Activated CD8-positive, alpha-beta memory T cell treated with anti-CD3 and anti-CD28 coated beads, Interleukin-2, amount 50 U/mL, for 4 hours (primary cell): ENCODE measurements at regions not wholly inside any gene's neighbourhood (a gene's known extent, or its start where the extent isn't known, plus 50 kb on each side); places are given as distances from the start of the nearest gene placed in this dataset.

Experiments used
- DNase-seq: peaks from one replicate; pipeline ENCODE4 v3.0.0-alpha.2; 2020

DNA sequence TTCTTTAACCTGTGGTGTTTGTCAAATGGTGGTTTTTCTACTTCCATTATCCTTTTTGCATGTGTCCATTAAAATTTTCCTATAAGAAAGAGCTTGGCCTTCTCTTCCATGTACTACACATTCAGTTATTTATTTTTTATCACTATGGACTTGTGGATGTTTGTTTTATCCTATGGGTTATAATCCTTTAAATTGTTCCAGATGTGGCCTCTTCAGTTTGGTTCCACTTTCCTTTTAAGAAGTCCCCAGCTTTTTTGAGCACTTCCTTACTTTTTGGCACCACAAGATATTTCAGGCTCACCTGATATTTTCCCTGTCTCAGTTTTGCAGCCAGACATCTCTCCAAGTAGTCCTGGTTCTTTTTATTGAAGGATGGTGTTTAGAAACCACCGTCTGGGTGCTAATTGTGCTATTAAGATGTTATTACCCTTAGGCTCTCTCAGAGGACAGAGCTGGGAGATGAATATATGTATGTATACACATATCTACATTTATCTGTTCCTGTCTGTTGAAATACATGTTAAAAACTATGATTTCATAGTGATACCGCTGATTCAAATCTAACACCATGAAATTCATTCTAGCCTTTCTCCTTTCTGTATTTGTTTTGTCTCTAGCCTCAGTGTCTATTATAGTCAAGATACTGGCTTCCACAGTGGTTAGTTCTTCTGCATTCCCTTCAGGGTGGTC is 408.5 kb upstream of the RGS6 start:
- DNase-seq = no peak

DNA sequence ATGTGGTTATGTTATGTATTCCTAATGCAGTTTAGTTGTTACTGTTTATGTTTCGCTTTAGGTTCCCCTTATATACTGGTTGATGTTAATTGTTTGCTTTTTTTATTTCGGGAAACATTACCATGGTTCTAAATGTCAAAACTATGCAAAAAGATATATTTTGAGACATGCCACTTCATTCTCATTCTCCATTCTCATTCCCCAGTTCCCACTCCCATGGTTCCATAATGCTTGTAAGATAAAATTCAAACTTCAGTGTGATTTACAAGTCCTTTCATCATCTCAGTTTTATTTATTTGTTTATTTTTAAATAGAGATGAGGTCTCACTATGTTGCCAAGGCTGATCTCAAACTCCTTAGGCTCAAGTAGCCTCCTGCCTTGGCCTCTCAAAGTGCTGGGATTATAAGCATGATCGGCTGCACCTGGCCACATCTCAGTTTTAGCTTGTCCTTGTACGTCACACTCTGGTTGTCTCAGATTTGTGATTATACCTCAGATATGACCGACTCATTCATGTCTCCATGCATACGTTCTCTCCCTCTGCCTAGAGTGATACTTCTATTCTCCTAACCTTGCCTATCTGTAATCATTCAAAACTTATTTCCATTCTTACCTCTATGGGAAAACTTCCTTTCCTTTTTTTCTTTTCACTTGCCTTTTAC is 407.8 kb upstream of the RGS6 start:
- no peak for DNase-seq

DNA sequence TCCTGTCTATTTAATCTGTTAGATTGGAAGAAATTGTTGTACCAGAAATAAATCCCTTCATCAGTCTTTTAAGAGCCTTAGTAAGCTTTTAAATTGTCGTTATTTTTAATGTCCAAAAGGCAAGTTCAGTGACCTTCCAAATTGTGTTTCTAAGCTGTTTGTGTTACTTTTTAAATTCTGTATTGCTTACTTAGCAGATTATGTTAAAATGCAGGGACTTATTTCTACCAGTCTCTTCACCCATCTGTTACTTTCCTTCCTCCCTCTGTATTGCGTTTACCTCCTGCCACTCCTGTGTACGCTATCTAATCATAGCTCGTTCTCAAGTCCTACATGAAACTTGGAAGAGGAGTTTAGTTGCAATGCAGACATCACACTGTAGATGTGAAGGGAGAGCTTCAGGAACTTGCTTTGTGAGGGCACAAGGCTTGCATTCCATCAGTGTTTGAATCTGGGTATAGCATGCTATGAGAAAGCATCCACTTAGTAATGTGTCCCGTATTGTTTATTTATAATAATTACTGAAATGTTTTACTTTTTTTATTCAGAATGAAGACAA is 406.5 kb upstream of the RGS6 start:
- no peak for DNase-seq

DNA sequence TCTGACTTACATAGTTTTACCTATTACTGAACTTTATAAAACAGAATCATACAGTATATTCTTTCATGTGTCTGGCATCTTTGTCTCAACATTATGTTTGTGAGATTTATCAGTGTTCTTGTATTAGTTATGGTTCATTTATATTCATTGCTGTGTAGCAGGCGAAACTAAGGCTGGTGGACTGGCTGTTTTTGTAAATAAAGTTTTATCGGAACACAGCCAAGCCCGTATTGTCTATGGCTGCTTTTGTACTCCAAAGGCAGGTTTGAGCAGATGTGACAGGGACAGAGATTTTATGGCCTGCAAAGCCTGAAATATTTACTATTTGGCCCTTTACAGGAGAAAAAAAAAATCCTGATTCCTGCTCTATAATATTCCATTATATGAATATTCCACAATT is 405.8 kb upstream of the RGS6 start:
- DNase-seq = no peak

DNA sequence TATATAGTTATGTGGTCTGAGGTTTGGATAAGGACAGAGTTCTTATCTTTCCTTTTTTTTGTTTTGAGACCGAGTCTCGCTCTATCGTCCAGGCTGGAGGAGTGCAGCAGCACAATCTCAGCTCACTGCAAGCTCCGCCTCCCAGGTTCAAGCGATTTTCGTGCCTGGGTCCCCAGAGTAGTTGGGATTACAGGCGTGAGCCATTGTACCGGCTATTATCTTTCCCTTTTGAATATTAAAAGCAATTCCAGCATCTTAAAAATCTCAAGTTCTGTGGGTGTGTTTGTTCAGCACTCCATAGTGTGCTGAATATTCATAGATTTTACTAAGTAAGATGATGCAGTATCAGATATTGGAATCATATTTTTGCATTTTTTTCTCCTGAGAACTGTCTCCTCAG is 404.4 kb upstream of the RGS6 start:
- DNase-seq = no peak

DNA sequence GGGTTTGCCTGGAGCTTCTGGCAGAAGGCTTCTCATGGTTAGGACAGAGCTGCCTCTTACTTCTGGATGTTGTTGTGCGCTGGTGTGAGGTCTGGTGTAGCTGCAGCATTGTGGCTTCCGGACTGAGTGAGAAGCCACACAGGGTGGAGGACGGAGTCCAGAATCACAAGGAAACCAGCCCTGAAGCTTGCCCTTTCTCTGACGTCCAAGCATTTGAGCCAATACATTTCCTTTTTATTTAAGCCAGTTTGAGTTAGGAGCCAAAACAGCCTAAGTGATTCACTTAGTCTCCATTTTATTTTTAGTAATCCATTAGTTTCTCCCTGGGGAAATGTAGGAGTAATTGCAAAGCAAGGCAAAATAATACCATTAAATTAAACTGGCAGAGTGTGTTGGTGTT is 402.4 kb upstream of the RGS6 start:
- DNase-seq = no peak

DNA sequence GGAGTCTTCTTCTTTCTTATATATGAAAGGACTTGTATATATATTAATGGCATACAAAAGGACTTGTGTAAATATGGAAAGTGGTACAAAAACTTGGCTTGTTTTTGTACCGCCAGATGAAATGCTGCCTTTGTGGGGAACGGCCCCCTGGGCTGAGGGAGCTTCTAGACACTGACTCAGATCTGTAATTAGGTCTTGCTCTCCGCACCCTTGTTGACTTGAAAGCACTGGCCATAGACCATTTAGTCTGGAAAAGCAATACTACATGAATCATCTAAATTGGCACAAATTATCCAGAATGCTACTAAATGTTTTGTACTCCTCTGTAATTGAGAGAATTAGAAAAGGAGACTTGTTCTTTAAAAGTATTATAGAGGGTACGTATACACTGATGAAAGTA is 399.9 kb upstream of the RGS6 start:
- no peak for DNase-seq

DNA sequence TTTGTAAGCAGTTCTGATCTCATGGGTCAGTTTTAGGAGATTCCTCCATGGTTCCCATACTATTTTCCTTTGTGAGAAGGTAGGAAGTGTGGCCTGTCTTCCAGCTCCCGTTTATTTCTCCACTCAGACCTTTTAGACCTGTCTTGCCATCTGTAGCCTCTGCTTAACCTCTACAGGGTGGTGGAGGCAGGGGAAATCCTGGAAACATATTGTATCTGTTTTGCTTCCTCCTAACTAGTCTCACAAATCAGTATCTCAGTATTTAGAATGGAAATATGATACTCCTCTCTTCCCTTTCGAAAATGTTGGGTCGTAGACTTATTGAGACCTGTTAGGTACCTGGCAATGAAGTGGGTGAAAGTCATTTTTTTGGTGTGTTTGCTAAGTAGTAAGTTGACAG is 399.4 kb upstream of the RGS6 start:
- no peak for DNase-seq

DNA sequence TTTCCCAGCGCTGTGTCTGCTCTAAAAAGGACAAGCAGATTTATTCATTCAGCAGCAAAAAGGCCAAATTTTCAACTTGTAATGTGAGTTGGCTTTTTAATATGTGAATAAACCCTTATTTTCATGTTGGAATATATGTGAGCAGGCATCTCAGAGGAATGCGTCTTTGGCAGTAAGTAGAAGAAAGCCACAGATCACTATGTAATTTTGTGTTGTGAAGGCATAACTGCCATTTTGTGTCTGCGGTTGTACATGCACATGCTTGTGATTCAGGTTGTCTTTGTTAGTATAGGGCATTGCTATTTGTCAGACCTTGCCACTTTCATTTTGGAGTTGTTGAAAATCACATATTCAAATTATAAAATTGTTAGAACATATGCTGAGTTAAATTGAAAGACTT is 398.8 kb upstream of the RGS6 start:
- no peak for DNase-seq

DNA sequence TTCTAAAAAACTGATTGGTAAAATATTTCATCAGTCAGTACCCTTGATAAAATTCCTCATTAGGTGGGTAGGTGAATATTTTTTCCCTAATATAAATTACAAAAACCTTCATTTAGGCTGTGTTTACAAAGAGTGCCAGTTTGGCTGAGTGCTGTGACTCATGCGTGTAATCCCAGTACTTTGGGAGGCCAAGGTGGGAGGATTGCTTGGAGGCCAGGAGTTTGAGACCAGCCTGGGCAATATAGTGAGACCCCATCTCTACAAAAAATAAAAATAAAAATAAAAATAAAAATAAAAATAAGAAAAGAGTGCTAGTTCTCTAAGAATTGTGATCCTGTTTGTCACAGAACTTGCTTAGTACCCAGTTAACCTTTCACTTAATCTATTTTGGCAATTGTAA is 398.4 kb upstream of the RGS6 start:
- no peak for DNase-seq

DNA sequence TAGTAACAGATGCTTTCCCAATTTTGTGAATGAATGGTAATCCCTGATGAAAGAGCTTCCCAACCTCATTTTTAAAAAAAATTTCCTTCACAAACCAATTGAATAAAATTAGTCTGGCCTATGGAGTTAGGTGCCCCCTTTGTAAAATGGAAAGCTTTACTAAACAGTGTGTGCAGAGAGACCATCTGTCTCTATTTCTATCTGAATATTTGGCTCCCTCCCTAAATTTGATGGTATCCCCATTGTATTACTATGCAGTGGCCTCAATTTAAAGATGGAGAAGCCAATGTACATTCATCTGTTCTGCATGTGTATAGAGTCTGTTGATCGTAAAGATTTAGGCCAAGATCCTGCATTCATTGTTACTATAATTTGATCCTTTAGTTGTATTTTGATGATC is 397.7 kb upstream of the RGS6 start:
- no peak for DNase-seq

DNA sequence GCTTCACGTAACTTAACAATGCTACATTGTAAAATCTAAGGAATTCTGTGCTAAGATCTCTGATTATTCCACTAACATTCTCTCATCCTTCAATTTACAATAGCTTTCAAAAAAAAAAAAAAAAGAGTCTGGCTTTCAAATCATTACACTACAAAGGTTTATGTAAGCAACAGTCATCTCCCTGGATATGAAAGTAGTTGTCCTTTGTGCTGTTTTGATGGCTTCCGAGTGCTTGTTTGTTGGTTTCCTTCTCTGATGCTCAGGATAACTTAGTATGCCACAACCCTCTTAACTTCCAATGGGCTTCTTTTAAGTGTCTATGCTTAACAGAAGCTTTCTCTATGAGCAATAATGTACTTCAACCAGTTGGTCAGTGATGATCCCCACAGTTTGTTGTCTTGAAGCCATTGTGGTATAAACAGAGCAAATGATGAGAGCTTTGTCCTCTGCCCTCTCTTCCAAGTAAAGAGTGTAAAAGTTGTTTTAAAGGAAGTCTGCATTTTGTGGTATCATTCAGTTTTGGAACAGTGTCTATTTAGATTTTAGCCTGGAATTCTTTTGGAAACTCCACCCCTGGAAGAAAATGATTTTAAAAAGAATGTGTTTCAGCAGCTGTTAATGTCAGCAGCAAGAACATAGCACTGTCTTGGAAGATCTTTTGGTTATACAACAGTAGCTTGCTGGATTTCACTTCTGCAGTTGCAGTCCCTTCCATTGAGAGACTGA is 396.1 kb upstream of the RGS6 start:
- DNase-seq = no peak

DNA sequence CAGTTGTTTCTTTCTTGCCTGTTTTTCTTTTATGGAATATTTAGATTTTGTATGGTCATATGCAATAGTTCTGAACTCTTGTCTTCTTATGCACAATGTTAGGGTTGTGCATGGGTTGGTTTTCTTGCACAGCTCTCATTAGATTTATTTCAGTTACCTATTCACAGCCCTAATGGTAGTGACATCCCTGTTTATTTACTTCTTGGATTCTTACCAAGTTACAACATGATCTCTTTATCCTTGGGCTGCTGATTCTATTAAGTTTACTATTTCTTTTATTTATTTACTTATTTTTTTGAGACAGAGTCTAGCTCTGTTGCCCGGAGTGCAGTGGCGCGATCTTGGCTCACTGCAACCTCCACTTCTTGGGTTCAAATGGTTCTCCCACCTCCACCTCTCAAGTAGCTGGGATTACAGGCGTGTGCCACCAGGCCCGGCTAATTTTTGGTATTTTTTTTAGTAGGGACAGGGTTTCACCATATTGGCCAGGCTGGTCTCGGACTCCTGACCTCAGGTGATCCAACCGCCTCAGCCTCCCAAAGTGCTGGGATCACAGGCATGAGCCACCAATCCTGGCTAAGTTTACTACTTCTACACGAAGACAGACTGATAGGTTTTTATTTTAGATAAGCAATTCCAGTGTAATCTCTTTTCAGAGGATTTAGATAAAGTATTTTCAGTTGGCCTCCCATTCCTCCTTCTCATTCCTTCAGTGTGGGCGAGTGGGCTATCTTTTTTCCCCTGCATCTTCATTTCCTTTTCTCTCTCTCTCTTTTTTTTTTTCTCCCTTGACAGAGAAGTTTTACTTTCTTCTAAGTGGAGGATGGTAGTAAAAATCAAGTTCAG is 395.1 kb upstream of the RGS6 start:
- no peak for DNase-seq

DNA sequence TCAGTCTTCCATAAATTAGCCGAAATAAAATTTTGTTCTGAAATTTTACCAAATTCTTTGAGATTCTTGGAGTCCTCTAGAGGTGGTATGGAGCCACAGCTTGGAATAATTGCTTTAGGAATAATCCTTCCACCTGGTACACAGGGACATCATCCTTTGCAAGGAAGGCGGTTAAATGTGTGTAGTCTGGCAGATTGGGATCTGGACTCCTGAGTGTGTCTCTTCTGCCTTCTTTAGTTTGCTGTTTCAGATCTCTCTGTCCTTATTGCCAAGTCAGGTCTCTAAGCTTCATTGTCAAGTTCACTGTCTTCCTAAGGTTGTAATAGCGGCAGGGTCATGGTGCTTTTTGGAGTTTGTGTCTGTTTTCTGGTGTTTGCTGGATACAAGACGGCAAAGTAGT is 393.9 kb upstream of the RGS6 start:
- no peak for DNase-seq

DNA sequence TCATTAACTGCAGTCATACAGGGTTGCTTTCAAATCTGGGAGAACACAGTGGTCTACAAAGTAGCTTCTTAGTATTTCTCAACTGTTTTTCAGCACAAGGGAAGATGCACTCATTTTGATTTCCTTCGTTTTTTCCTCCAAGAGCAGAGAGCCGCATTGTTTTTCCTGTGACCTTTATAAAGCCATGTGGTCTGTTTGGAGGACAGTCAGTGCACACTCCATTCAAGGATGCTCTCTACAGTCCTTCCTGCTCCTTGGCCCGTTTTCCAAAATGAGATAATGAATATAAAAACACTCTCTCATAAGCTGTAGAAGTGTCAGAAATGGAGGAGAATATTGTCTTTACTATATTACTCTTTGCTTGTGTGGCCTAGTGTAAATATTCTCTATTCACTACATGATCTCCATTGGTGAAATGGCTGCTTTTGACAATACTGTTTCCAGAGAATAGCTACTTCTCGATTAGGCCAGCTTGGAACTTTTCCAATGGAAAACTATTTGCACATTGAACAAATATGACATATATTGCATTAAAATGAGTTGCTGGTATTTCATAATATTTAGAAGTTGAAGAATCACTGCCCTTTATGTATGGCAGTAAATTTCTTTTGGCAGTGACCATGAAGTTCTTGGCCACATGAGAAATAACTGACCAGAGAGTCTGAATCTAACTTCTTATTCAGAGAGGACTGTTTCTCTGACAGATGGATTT is 393.1 kb upstream of the RGS6 start:
- no peak for DNase-seq

DNA sequence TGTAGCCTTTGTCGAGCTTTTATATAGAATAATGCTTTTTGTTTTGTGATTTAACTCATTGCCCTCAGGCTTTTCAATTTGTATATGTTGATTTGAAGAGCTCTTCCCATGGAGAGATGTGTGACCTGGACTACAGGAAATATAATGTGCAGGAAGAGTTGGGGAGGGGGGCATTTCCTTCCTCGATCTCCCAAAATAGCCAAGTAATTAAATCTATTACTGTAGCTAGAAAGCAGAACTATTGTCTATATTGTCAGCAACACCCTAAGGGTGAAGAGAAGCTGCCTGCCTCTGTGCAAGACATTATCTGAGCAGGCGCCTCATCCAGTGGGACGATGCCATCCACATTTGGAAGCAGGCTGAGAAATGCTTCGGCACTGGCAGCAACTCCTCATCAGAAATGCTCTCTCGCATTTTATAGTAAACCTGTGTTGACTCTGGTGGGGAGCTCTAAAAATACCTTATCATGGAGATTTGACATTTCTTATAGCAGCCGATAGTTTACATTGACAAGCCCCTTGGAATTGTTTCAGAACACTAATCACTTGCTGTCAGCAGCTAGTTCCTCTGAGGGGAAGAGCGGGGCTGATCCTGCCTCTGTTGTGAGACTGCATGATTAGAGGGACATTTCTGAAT is 392.5 kb upstream of the RGS6 start:
- DNase-seq = no peak

DNA sequence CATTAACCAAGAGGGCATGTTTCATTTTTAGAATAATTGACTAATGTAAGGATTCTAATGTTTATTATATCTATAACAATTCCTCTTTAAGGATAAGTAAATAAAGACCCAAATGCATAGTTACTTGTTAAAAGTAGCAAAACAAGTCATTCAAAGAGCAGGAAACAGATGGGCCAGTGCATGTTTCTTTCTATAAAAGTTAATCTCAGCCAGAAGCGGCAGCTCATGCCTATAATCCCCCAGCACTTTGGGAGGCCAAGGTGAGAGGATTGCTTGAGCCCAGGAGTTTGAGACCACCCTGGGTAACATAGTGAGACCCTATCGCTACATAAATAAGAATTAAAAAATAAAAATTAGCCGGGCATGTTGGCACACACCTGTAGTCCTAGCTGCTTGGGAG is 391.0 kb upstream of the RGS6 start:
- no peak for DNase-seq

DNA sequence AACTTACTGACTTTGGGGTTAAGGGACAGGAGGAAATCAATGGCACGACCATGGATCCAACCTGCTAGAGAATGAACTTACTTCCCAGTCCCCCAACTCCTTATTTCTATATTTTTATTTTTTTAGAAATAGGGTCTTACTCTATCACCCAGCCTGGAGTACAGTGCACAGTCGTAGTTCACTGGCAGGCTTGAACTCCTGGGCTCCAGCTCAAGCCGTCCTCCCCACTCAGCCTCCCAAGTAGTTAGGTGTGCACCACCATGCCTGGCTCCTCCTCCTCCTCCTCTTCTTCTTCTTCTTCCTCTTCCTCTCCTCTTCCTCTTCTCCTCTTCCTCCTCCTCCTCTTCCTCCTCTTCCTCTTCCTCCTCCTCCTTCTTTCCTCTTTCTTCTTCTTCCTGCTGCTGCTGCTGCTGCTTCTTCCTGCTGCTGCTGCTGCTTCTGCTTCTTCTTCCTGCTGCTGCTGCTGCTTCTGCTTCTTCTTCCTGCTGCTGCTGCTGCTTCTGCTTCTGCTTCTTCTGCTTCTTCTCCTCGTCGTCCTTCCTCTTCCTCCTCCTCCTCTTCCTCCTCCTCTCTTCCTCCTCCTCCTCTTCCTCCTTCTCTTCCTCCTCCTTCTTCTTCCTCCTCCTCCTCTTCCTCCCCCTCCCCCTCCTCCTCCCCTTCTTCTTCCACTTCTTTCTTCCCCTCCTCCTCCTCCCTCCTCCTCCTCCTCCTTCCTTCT is 390.1 kb upstream of the RGS6 start:
- no peak for DNase-seq

DNA sequence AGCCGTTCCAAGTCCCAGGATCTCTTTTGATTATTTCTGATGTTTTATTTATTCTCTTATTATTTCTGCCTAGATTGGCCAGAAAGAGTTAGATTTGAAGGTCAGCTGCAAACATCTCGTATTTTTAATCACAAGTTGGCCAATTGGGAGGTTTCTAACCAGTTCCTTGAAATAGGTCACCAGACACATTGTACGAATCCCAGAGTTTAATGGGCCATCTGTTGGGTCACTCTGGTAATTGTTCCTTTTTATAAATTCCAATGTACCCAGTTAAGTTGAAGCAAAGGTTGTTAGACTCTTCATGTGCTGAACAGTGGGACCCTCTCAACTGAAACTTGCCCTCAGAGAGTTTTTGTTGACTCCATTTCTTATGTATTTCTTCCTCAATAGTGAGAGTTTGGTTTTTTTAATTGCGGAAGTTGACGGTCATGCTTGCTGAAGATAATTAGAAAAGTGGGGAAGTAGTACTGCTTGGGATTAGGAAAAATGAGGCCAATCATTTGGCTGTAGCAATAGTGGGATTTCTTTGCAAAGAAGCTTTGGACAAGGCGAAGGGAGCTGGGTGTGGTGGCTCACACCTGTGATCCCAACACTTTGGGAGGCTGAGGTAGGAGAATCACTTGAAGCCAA is 382.7 kb upstream of the RGS6 start:
- no peak for DNase-seq

DNA sequence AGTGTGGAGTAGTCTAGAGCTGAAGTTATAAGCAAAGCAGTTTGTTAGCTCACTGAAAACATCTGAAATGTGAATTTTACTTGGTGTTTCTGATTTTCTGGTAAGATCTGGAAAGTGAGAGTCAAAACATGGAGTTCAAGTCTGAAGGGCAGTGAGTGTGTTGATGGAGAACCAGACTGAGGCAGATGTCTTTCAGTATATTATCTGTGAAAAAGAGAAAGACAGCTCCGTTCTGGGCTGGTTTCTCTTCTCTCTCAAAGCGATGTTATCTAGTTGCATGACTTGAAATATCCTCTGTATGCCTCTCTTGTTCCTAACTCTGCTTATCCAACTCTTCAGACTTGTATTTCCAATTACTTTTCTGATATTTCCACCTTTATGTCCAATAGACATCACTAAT is 381.9 kb upstream of the RGS6 start:
- DNase-seq = no peak
